Muscle of back (tissue), 3 donors: ENCODE measurements at regions not wholly inside any gene's neighbourhood (a gene's known extent, or its start where the extent isn't known, plus 50 kb on each side); places are given as distances from the start of the nearest gene placed in this dataset.

Source experiments
- DNase-seq, 3 donors: peaks; one replicate each; pipeline versions ENCODE4 v3.0.0 to v3.0.0-alpha.2; 2013

DNA sequence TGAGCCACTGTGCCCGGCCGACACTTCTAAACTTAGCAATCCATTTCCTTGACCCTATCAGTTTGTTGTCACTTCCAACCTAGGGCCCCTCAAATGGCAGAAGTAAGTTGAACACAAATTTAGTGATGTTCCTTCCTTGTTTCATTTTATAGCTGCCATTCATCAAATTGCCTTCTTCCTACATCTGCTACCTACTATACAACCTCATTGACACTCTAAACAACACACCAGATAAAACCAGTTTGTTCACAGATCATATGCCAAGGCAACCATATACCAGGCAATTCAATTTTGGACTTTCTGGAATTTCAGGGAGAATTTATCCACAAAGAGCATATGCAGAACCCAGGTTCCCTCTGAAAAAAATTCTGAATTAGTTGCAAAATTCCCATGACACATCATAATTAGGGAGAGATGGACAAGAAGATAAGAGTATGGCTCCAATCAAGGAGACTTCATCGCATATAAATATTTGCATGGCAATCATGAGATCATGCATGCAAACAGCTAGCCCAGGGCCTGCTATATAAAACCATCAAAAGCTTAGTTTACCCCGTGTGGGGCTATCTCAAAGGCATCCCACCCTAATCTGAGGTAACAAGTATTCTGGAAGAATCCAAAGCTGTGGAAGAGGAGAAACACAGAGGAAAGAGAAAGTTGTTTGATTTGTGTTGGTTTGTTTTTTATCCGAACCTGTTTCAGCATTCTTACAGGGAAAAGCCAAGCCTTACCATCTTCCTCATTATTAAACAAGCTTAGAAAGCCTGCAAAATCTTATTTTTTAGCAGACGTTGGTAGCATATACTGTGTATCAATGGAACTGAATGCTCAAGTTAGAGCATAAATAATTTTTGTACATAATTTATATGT, 132.8 kb upstream of the TNFAIP3 start:
- DNase-seq = no peak

- DNase-seq = no peak
Measured at GRCh38 chr6:137734875-137735182, 132.2 kb upstream of the TNFAIP3 start.

DNA sequence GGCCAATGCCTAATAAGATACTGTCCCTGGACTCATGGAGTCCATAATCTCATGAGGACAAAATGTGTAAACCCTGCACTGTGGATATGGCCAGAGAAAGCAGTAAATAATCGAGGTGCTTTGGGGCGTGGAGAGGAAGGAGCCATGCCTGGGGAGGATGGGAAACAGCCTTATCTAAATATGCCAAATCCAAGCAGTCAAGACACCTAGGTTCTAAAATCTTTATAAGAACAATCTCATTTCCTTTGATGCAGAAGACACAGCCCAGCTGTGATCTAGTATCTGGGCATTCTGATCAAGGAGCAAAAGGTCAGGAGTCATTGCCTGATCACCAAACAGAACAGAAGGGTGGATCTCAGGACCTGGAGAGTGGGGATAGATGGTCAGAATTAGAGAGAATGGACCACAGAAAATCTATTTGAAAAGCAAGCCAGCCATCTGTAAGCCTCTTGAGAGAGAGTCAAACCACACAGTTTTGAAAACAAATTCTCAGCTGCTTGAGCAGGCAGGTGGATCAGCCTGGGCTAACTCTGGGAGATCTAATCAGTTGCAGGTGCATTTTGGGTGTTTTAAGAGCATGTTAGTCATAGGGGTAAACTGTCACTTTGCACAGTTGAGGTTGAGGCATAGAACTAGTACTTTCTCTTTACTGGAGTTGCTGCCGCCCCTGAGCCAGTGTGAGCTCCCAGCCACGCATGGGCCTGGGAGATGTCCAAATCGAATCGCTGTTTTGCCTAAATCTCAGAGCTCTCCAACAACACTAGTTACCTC, 130.8 kb upstream of the TNFAIP3 start:
- no peak for DNase-seq

DNA sequence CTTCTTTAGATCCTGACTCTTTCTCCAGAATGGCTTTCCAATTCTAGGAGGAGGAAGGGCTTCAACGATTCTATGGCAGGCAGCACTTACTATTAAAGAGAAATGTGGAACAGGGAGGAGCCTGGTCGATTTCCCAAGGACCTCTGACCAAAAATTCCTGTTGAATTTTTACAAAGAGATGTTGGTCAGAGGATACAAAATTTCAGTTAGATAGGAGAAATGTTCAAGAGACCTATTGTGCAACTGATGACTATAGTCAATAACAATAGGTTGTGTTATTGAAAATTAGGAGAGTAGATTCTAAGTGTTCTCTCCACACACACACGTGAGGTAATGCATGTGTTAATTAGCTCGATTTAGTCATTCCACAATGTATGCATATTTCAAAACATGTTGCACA, 130.1 kb upstream of the TNFAIP3 start:
- no peak for DNase-seq

DNA sequence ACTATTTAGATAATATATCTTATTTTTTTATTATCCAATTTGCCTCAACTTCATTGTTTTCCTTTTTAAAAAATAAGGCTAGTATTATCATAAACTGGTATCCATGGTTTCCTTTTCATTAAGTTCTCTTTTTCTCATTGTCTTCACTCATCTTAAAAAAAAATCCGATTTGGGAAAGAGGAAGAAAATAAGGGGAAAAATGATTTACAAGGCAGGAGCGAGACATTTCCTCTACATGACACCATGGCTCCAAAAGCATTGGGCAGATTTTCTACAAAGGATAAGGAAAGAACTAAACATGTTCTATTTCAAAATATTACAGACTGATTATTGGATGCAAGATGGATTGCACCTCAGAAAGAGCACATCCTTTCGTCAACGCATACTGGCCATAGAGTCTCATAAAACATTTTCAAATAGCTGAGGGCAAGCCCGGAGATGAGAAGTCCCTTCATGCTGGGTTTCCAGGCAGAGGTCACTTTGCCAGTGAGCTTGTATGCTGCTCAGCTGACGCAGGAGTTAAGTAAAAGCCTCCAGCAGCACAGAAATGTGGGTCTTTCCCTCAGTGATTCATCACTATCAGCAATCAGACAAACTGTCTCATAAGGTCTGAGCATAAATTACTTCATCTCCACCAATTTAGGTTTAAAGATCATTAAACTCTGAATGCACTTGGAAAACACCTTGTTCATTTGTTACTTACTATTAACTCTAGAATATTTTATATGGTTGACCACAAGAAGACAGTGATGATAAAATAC, 129.0 kb upstream of the TNFAIP3 start:
- peak in 1 of 3 donors; percentile 20 for DNase-seq

- DNase-seq = no peak
Measured at GRCh38 chr6:137738931-137739504, 128.0 kb upstream of the TNFAIP3 start.

GRCh38 chr6:137739544-137739943, 127.5 kb upstream of the TNFAIP3 start:
- DNase-seq = no peak

DNA sequence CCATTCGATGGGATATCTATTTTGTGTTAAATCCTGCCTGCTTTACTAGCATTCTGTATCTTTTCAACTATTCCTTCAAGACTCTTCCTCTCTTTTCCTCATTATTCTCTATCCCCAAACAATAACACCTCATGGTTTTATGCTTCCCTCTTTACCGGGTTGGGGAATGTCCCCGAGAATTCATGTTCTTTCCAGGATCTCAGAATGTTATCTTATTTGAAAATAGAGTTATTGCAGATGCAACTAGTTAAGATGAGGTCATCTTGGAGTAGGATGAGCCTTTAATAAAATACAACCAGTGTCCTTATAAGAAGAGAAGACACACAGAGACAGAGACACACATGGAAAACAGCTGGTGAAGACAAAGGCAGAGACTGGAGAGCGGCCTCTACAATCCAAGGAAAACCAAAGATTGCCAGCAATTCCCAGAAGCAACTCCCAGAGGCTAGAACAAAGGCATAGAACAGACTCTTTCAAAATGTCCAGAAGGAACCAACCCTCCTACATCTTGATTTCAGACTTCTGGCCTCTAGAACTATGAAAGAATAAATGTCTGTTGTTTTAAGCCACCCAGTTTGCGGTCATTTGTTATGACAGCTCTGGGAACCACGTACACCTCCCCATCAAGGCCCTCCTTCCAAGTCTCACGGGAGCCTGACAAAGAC, 126.8 kb upstream of the TNFAIP3 start:
- DNase-seq = peak in 1 of 3 donors; percentile 43

- no peak for DNase-seq
Measured at GRCh38 chr6:137740967-137741761, 125.9 kb upstream of the TNFAIP3 start.

DNA sequence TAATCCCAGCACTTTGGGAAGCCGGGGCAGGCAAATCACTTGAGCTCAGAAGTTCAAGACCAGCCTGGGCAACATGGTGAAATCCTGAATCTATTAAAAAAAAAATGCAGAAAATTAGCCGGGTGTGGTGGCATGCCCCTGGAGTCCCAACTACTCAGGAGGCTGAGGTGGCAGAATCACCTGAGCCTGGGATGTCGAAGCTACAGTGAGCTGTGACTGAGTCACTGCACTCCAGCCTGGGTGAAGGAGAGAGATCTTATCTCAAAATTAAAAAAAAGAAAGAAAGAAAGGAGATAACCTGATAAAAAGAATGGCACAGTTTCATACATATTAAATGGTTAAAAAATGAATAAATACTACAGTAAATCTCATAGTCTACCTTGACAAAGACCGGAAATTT, 123.6 kb upstream of the TNFAIP3 start:
- no peak for DNase-seq

DNA sequence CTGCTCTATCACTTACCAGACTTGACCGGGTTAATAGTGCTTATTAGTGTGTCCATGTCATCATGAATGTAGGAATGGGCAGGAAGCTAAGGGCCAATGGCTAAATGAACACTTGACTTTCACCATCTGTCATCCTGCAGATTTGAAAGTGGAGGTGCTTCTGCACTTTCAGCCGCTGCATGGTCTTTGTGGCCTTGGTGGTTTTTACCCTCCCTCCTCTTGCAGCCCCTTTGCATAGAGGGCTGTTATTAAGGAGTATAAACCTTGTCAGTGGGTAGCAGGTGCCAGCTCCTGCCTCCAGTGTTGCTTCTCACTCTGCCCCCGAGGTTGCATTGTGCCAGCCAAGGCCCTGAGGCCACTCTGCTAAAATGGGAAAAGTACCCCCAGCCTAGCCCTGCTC, 122.2 kb upstream of the TNFAIP3 start:
- no peak for DNase-seq

DNA sequence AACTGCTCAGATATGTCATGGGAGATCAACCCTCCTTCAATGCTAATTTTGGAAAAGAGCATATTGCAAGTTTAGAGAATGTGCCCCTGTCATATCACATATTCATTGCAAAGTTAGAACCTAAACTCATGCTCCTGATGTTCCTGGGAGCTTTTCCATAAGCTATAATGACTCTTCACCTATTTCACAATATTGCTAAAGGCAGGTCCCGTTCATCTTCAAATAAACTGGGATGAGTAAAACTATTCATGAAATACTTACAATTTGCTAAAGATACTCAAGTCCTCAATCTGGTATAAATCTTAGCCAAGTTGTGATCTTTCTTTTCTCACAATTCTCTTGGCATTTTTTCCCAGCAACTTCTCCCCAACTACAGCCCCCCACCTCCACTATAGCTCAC, 121.7 kb upstream of the TNFAIP3 start:
- no peak for DNase-seq

GRCh38 chr6:137746264-137746663, 120.8 kb upstream of the TNFAIP3 start:
- no peak for DNase-seq

DNA sequence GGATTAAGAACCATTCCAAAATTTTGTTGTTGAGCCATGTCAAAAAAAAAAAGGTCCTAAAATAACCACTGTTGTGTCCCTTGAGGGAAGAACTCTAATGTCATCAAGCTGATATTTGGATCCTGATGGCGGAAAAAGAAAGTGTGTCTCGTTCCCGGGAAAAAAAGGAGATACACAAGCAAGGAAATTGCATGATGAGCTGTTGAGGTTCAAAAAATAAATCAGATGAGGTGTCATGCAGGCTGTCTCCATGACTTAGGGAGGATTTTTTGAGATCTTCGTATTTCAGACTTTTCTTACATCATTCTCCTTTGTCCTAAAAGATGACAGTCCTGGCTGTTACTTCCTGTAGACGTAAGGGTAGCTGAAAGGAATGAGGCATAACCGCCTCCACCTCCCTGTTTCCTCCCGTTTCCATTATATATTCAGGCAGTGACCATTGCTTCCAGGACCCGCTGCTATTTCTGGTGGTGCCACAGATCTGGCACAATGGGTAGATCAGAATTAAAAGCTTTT, 117.3 kb upstream of the TNFAIP3 start:
- peak in 2 of 3 donors; percentile 44 to 73 for DNase-seq

- DNase-seq = no peak
Measured at GRCh38 chr6:137750297-137750696, 116.8 kb upstream of the TNFAIP3 start.

DNA sequence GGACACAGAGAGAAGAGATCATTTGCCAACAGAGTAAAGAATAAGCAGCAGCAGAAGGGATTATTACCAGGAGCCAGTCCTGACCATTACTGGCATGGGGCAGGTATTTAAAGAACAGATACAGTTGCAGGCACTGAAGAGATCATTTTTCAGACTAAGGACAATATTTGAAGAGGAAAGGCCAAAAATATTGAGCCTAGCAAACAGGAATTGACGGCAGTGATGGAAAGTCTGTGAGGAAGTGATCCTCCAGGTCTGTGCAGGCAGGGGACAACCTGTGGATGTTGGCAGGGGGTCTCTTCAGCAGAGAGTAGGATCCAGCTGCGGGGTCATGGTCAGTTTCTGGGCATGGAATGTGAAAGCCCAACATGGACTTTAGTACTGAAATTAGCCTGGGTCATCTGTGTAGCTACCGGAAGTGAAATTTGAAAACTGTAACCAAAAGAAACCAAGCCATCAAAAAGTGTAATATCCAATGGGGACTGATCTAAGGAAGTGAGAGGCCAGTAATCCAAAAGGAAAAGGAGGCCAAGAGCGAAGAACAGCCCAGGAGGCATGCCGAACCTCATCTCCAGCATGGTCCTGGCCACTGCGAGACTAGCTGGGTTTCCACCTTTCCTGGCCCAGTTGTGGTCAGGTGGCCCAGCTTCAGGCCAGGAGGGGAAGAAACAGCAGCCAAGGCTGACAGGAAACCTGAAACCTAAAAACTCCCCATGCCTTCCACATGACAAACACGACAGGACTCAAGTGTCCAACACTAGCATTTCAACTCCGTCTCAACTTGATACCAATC, 115.1 kb upstream of the TNFAIP3 start:
- DNase-seq = no peak

- no peak for DNase-seq
Measured at GRCh38 chr6:137754366-137754765, 112.7 kb upstream of the TNFAIP3 start.

GRCh38 chr6:137754866-137755265, 112.2 kb upstream of the TNFAIP3 start:
- DNase-seq = no peak

GRCh38 chr6:137755284-137755683, 111.8 kb upstream of the TNFAIP3 start:
- no peak for DNase-seq

DNA sequence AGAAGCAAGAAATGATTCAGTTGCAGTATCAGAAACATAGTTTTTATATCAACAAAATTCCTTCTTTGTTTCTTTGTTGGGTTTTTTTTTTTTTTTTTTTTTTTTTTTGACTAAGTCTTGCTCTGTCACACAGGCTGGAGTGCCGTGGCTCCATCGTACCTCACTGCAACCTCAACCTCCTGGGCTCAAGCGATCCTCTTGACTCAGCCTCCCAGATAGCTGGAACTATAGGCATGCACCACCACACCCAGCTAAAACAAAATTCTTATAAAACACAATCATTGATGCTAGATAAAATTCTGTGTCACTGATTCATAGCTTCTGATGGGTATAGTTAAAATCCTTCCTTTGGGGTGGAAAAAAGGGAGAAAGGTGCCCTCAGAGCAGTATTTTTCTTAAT, 110.3 kb upstream of the TNFAIP3 start:
- DNase-seq = no peak
